Coronary artery (tissue), 2 donors: ENCODE measurements at regions not wholly inside any gene's neighbourhood (a gene's known extent, or its start where the extent isn't known, plus 50 kb on each side); places are given as distances from the start of the nearest gene placed in this dataset.
"Not testable (repeated sequence)": the region's sequence is repeated elsewhere in the genome, so short reads cannot be mapped to it uniquely, and the experiment has no call there.

Experiments used
- DNase-seq: peaks from one replicate; pipeline ENCODE4 v3.0.0-alpha.2; 2017; ENCODE audit warnings: low spot score
- H3K27ac ChIP-seq, 2 donors: fragments of 200-600 bp; sonication (generic); one replicate each; pipeline ENCODE4 v1.5.1; 2016 to 2019
- H3K4me3 ChIP-seq: fragments of 200-600 bp; sonication (generic); 2 replicates; pipeline ENCODE4 v1.5.1; 2016; ENCODE audit warnings: mild to moderate bottlenecking, moderate library complexity
- TF ChIP-seq, protein P1 (sequence below): fragments of 200-600 bp; sonication (generic); IDR thresholded peaks from one replicate; pipeline ENCODE4 v1.5.1; 2019; ENCODE audit warnings: antibody characterized with exemption

DNA sequence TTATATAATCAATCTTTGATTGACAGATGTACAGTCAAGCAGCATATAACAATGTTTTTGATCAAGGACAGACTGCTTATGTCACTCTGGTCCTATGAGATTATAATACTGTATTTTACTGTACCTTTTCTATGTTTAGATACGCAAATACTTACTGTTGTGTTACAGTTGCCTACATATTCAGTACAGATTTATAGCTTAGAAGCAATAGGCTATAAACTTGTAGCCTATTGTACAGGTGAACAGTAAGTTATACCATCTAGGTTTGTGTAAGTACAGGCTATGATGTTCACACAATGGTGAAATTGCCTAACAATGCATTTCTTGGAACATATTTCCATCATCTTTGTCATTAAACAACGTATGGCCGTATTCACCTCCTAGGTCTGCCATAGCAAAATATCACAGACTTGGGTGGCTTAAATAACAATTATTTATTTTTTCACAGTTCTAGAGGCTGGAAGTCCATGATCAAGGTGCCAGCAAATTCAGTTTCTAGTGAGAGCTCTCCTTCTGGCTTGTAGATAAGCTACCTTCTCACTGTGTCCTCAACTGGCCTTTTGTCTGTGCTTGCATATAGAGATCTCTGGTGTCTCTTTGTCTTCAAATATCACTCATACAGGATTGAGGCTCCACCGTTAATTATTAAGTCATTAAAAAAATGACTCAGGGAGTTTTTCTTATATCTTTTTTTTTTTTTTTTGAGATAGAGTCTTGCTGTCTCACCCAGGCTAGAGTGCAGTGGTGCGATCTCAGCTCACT is 89.1 kb downstream of the EBLN2 start:
- no peak for DNase-seq
- TF ChIP-seq, protein P1, sequence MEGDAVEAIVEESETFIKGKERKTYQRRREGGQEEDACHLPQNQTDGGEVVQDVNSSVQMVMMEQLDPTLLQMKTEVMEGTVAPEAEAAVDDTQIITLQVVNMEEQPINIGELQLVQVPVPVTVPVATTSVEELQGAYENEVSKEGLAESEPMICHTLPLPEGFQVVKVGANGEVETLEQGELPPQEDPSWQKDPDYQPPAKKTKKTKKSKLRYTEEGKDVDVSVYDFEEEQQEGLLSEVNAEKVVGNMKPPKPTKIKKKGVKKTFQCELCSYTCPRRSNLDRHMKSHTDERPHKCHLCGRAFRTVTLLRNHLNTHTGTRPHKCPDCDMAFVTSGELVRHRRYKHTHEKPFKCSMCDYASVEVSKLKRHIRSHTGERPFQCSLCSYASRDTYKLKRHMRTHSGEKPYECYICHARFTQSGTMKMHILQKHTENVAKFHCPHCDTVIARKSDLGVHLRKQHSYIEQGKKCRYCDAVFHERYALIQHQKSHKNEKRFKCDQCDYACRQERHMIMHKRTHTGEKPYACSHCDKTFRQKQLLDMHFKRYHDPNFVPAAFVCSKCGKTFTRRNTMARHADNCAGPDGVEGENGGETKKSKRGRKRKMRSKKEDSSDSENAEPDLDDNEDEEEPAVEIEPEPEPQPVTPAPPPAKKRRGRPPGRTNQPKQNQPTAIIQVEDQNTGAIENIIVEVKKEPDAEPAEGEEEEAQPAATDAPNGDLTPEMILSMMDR = no peak
- Histone ChIP-seq H3K4me3 (no peak overlapping the region), H3K27ac (no peak overlapping the region)

DNA sequence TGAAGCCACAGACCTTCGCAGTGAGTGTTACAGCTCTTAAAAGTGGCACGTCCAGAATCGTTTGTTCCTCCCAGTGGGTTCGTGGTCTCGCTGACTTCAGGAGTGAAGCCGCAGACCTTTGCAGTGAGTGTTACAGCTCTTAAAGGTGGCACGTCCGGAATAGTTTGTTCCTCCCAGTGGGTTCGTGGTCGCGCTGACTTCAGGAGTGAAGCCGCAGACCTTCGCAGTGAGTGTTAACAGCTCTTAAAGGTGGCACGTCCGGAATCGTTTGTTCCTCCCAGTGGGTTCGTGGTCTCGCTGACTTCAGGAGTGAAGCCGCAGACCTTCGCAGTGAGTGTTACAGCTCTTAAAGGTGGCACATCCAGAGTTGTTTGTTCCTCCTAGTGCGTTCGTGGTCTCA is 91.1 kb downstream of the EBLN2 start:
- not testable (repeated sequence) for H3K4me3 ChIP-seq, H3K27ac ChIP-seq, DNase-seq

DNA sequence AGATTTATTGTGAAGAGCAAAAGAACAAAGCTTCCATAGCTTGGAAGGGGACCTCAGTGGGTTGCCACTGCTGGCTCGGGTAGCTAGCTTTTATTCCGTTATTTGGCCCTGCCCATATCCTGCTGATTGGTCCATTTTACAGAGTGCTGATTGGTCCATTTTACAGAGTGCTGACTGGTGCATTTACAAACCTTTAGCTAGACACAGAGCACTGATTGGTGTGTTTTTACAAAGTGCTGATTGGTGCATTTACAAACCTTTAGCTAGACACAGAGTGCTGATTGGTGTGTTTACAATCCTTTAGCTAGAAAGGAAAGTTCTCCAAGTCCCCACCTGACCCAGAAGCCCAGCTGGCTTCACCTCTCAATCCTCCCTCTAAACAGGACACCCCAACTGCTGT is 91.6 kb downstream of the EBLN2 start:
- not testable (repeated sequence) for H3K27ac ChIP-seq, DNase-seq, H3K4me3 ChIP-seq

DNA sequence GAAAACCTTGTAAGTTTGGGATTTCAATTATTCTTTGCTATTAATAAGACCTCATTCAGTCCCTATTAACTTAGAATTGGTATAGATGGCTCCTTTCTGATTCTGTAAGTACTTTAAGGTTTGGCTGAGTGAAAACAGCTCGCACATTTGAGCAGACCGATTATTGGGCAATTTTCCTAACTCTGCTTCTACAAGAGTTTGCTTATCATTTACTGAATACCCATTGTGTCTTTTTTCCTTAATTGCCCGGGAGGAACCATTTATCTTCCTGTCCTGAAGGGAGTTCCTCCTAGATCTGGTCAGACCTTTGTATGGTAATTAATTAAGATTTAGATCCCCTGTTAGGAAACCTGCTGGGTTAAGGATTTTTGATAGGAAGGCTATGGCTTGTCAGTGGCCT is 92.8 kb downstream of the EBLN2 start:
- not testable (repeated sequence) for DNase-seq, H3K27ac ChIP-seq, H3K4me3 ChIP-seq

DNA sequence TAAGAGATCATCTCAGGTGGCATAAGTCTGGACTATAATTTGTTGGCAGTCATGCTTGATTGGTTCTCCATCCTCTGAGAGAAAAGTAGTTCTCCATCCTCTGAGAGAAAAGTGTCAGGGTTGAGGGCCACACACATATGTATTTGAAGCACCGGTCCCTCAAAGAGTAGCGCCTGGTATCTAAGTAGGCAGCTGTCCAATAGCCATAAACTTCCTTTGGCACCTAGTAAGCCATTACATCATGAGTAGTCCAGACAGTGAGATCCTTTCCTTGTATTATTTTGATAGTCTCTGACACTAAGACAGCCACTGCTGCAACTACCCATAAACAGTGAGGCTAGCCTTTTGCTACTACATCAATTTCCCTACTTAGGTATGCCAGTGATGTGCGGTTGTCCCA is 94.0 kb downstream of the EBLN2 start:
- DNase-seq, H3K4me3 ChIP-seq, H3K27ac ChIP-seq: not testable (repeated sequence)

DNA sequence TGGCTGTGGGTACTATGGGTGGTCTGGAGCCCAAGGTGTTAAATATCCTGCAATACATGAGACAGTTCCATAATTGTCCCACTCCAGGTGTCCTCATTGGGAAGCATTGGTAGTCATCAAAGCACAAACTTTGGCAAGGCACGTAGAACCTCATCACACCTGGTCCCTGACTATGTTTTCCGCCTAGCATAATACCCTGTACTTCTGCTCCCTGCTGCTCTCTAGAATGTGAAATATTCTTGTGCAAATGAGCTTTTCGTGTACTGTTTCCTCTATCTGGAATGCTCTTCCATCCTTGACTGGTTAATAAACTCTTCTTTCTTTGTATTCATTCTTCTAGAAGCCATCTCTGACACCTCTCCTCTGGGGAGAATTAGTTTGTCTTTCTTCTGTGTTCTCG is 103.2 kb downstream of the EBLN2 start:
- TF ChIP-seq, protein P1 = no peak
- no peak overlapping the region for H3K4me3 ChIP-seq
- no peak for DNase-seq

DNA sequence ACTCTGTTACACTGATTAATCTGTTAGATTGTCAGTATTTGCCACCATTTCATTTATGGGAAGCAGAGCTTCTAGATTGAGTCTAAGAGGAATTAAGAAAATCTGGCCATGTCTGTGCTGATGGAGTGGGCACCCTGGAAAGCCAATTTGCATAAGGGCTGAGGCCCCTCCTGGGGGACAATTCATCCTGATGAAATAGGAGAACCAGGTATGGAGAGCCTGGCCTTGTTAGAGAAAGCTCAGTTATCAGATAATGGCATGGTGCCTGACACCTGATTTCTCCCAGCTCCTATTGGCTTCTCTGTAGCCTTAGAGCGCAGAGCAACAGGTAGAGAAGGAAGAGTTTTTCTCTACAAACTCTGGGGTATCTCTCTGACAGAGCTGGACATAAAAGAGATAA is 114.2 kb downstream of the EBLN2 start:
- TF ChIP-seq, protein P1 = no peak
- no peak overlapping the region for H3K27ac ChIP-seq
- no peak overlapping the region for H3K4me3 ChIP-seq
- DNase-seq = no peak

More for the DNA sequence above, 103.2 kb downstream of the EBLN2 start:
- H3K27ac ChIP-seq = no peak overlapping the region

DNA sequence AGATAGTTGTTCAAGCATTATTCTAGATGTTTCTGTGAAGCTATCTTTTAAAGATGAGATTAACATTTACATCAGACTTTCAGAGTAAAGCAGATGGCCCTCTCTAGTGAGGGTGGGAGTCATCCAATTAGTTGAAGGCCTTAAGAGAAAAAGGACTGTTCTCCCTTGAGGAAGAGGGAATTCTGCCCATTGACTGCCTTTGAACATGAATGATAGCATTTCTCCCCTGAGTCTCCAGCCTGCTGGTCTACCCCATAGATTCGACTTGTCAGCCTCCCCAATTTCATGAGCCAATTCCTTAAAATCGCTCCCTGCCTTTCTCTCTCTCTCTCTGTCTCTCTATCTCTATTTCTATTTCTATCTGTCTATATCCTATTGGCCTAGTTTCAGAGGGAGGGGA is 115.5 kb downstream of the EBLN2 start:
- Histone ChIP-seq H3K27ac (no peak overlapping the region), H3K4me3 (no peak overlapping the region)
- no peak for DNase-seq
- TF ChIP-seq, protein P1 = no peak

DNA sequence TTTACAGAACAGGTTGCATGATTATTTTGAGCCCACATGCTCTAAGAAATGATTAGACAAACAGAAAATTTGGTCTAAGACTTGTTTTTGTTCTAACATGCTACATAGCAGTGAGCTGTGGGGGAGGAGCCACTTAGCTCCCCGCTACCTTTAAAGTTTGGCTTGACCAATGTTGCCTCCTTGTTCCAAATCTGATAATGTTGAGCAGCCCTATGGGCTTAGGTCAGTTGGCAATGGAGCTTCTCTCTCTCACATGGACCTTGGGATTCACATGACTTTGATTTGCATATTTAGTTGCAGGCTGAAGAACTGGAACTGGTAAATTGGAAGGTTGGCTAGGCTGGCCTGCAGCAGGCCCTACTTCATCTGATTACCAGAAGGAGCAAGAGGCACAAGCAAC is 116.4 kb downstream of the EBLN2 start:
- Histone ChIP-seq H3K27ac (no peak overlapping the region), H3K4me3 (no peak overlapping the region)
- TF ChIP-seq, protein P1 = no peak
- DNase-seq = no peak
